Tibial nerve (tissue), 4 donors: ENCODE measurements at regions not wholly inside any gene's neighbourhood (a gene's known extent, or its start where the extent isn't known, plus 50 kb on each side); places are given as distances from the start of the nearest gene placed in this dataset.

Source experiments
- CTCF ChIP-seq, 5 experiments: fragments of 200-600 bp in 3 of 5; fragments of 450-650 bp in 2 of 5; sonication (generic) in 3 of 5; IDR thresholded peaks; one replicate each; pipeline ENCODE4 v1.5.1; 2016 to 2019; ENCODE audit warnings: antibody characterized with exemption in 5 of 5, mild to moderate bottlenecking in 3 of 5, moderate library complexity in 2 of 5
- EP300 ChIP-seq, 2 donors: sonication (generic); formaldehyde crosslinking; IDR thresholded peaks; one replicate each; pipeline ENCODE4 v1.6.1; 2017; ENCODE audit warnings: antibody characterized with exemption in 2 of 2, mild to moderate bottlenecking in 1 of 2

GRCh38 chr18:75127143-75128021 is 81.6 kb downstream of the PTGR3 start:
- TF ChIP-seq CTCF (IDR thresholded peaks at IDR 0.05) = no peak
- no peak for TF ChIP-seq EP300 (IDR thresholded peaks at IDR 0.05)
